ENCODE measurements at regions not wholly inside any gene's neighbourhood (a gene's known extent, or its start where the extent isn't known, plus 50 kb on each side); places are given as distances from the start of the nearest gene placed in this dataset.

- TF ChIP-seq CTCF (IDR thresholded peaks at IDR 0.05; ENCODE audit: insufficient read depth, low read length, severe bottlenecking) = no peak
- Histone ChIP-seq H3K27me3 (ENCODE audit: control insufficient read depth, insufficient read depth, low read length) (no peaks in the 10 kb centered on the region), H3K4me3 (ENCODE audit: low read depth, low read length) (no peak overlapping the region), H3K36me3 (ENCODE audit: control insufficient read depth, insufficient read depth, low read length) (no peaks in the 10 kb centered on the region)
- FAIRE-seq (no peak), DNase-seq (ENCODE audit: low read depth) (no peak)
These were observed 198.8 kb upstream of the CIBAR2 start for GRCh38 chr16:85310868-85311585.

- Histone ChIP-seq H3K27me3 (ENCODE audit: control insufficient read depth, insufficient read depth, low read length) (no peaks in the 10 kb centered on the region), H3K36me3 (ENCODE audit: control insufficient read depth, insufficient read depth, low read length) (no peaks in the 10 kb centered on the region), H3K4me3 (ENCODE audit: low read depth, low read length) (no peak overlapping the region)
- DNase-seq (ENCODE audit: low read depth) (no peak), FAIRE-seq (no peak)
- no peak for TF ChIP-seq CTCF (IDR thresholded peaks at IDR 0.05; ENCODE audit: insufficient read depth, low read length, severe bottlenecking)
These were observed 199.5 kb upstream of the CIBAR2 start for GRCh38 chr16:85311741-85312140.

GRCh38 chr16:85312174-85312573, 199.9 kb upstream of the CIBAR2 start:
- DNase-seq (ENCODE audit: low read depth) (no peak), FAIRE-seq (no peak)
- H3K4me3 ChIP-seq (ENCODE audit: low read depth, low read length) = no peak overlapping the region
- H3K36me3 ChIP-seq (ENCODE audit: control insufficient read depth, insufficient read depth, low read length) = no peaks in the 10 kb centered on the region
- H3K27me3 ChIP-seq (ENCODE audit: control insufficient read depth, insufficient read depth, low read length) = no peaks in the 10 kb centered on the region
- TF ChIP-seq CTCF (IDR thresholded peaks at IDR 0.05; ENCODE audit: insufficient read depth, low read length, severe bottlenecking) = no peak

GRCh38 chr16:85312642-85313525, 200.6 kb upstream of the CIBAR2 start:
- DNase-seq (ENCODE audit: low read depth) = no peak
- Histone ChIP-seq H3K27me3 (ENCODE audit: control insufficient read depth, insufficient read depth, low read length) (no peaks in the 10 kb centered on the region), H3K36me3 (ENCODE audit: control insufficient read depth, insufficient read depth, low read length) (no peaks in the 10 kb centered on the region), H3K4me3 (ENCODE audit: low read depth, low read length) (no peak overlapping the region)
- FAIRE-seq = no peak
- TF ChIP-seq CTCF (IDR thresholded peaks at IDR 0.05; ENCODE audit: insufficient read depth, low read length, severe bottlenecking) = no peak

GRCh38 chr16:85313526-85314301, 201.4 kb upstream of the CIBAR2 start:
- peak; percentile 70 for FAIRE-seq
- no peak overlapping the region for H3K4me3 ChIP-seq (ENCODE audit: low read depth, low read length)
- no peaks in the 10 kb centered on the region for H3K27me3 ChIP-seq (ENCODE audit: control insufficient read depth, insufficient read depth, low read length)
- H3K36me3 ChIP-seq (ENCODE audit: control insufficient read depth, insufficient read depth, low read length) = no peaks in the 10 kb centered on the region
- TF ChIP-seq CTCF (IDR thresholded peaks at IDR 0.05; ENCODE audit: insufficient read depth, low read length, severe bottlenecking) = no peak
- peak; percentile 43 for DNase-seq (ENCODE audit: low read depth)

All from bronchial epithelial cell (primary cell).